Effector CD4-positive, alpha-beta T cell (primary cell): ENCODE measurements at regions not wholly inside any gene's neighbourhood (a gene's known extent, or its start where the extent isn't known, plus 50 kb on each side); places are given as distances from the start of the nearest gene placed in this dataset.

ENCODE experiments used
- DNase-seq: peaks from one replicate; pipeline ENCODE4 v3.0.0-alpha.2; 2020

DNA sequence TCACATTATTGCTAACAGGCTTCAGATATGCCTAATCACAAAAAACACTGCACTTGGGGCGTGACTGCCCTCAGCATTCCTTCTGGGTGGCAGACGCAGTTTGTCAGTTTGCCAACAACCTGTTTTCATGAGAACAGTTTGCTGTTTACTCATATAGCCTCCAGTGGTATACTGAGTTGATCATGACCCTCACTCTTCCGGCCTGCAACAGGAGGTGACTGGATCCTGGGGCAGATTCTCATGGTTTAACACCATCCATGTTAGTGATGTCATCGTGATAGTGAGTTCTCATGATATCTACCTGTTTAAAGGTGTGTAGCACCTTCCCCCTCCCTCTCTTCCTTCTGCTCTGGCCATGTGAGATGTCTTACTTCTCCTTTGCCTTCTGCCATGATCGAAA lies 555.2 kb downstream of the PLPP3 start:
- no peak for DNase-seq

- no peak for DNase-seq
These were observed 559.4 kb downstream of the PLPP3 start for GRCh38 chr1:56019922-56020321.

DNA sequence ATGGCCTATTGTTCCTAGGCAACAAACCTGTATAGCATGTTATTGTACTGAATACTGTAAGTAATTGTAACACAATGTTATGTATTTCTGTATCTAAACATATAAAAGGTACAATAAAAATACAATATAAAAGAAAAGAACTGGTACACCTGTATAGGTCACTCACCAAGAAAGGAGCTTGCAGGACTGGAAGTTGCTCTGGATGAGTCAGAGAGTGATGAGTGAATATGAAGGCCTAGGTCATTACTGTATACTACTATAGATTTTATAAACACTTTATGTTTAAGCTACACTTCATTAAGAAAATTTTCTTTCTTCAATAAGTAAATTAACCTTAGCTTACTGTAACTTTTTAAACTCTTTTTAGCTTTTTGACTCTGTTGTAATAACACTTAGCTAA lies 559.9 kb downstream of the PLPP3 start:
- DNase-seq = no peak

- DNase-seq = no peak
These were observed 562.0 kb downstream of the PLPP3 start for GRCh38 chr1:56017336-56017735.

GRCh38 chr1:56003846-56004245 lies 575.5 kb downstream of the PLPP3 start:
- DNase-seq = no peak

DNA sequence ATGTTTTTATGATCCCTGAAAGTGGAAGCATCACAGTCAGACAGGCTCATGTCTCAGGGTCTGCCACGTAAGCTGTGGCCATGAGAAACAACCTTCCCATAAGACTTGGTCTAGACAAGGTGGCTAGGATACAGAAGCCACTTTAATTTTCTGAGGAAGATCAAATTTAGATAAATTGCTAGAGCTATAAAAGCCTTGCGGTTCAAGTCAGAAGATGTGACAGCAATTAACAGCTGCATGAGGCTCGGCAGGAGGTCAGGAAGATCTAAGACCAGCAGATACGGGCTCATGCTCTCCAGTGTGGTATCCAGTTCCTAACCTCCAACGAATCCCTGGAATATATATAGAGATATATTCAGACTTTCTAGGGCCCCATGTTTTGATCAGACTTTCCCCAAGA lies 577.1 kb downstream of the PLPP3 start:
- DNase-seq = no peak

DNA sequence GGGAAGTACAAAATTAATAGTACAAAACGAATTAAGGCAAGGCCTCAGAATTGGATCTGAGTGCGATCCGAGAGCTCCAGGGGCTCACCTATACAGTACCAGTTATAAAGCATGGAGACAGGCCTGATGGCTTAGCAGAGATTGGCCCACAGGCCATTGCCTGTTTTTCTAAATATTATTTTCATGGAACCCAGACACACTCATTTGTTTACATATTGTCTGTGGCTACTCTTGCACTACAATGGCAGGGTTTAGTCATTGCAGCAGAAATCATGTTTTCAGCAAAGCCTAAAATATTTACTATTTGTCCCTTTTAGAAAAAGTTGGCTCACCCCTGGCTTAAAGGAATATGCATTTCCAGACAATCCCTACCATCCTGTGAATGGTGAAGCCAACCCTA lies 578.9 kb downstream of the PLPP3 start:
- no peak for DNase-seq

DNA sequence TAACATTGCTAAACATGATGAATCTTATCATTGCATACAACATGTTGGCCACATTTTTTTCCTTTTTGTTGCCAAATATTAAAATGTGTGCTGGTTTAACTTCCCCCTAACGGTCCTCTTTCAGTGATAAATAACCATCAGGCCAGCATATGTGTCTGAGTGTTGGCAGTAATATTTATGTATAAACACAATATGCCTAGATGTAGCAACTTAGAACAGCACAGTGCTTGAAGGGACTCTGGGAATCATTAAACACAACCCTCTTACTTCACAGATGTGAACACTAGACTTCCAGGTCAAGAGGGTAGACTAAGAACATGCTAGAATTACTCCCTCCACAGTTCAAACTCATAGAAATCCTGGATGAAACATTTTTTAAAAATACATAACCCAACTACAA lies 581.8 kb downstream of the PLPP3 start:
- DNase-seq = no peak

GRCh38 chr1:55993646-55994318 lies 585.6 kb downstream of the PLPP3 start:
- no peak for DNase-seq

DNA sequence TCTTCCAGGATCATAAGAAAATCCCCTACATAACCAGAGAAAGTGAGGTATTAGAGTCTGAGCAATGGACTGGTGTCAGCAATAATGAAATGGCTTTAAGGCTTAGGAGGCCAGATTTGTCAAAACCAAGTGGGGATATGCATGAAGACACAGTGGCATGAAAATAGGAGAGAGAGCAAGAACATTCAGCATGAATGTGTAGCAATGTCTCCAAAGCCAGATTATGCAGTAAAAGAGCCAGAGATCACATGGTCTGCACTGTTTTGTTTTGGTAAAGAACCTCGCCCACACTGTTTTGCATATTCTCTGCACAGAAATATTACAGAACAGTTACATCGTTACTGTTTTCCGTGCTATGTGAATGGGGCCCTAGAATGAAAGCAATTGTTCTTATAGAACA lies 589.4 kb downstream of the PLPP3 start:
- no peak for DNase-seq

- no peak for DNase-seq
These were observed 590.4 kb downstream of the PLPP3 start for GRCh38 chr1:55988963-55989452.

DNA sequence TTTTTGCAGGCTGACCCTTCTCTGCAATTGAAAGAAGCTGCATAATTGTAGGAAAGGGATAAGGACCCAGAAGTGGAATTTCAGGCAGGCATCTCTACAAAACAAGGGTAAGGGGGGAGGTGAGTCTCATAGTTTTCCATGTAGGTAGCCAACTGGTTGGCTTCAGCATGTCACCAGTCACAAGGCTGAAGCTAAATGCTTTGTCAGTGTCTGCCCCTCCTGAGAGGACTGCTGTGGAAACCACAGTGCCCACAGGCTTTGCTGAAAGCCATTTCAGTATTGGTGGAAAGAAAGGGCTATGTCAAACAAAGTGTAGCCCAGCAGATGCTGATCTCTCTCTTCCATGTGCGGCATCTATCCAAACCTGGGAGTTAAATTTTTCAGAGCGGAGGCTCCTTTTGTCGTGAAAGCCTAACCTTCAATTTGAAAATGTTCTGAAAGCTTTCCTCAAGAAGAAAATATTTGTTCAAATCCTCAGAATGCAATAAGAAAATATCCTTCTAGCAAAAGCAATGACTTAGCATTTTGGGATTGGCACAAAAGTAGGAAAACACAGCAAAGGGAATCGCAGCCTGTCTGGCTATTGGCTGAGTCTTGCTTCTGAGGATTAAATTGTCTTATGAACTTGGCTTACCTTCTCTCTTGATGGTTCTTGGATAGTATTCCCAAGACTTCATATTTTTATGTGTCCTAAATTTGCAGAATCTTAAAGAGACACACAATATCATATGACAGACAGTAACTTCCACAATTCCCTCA lies 591.7 kb downstream of the PLPP3 start:
- DNase-seq = no peak

GRCh38 chr1:55986003-55986402 lies 593.4 kb downstream of the PLPP3 start:
- no peak for DNase-seq

DNA sequence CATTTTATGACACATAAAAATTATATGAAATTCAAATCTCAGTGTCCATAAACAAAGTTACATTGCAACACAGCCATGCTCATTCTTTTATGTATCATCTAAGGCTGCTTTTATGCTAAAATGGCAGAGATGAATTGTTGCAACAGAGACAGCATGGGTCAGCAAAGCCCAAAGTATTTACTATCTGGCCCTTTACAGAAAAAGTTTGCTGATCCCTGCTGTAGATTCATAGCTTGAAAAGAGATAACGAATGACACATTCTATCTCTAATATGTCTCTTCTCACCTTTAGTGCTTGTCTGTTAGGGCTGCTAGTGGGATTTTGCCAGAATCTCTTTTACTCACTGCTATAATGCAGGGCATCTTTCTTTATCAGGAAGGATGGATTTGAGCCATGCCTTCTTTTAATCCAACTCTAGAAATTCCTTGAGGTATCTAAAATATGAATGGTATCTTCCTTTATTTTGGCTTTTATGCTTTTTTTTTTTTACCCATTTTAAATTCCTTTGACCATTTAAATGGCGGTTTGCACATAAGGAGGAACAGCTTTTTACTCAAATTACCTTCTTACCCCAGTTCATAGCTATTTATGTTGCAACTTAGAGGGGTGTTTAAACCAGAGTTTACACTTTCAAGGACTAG lies 598.2 kb downstream of the PLPP3 start:
- DNase-seq = no peak

DNA sequence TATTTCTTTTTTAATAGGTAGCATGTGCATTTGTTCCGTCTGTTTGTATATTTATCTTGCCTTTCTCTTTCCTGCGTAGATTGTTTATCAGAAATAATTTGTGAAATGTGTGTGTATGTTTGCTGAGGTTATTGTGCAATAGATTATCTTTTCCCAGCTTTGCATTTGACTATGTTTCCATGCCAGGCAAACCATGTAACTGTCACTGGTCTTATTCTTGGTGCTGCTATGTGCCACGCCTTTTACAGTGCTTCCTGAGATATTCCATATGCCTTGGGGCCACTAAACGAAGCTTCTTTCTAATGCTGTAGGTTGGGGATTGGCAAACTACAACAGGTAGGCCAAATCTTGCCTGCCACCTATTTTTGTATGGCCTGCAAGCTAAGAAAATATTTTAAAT lies 598.8 kb downstream of the PLPP3 start:
- no peak for DNase-seq

- no peak for DNase-seq
These were observed 604.5 kb downstream of the PLPP3 start for GRCh38 chr1:55974714-55975441.

- DNase-seq = no peak
These were observed 608.7 kb downstream of the PLPP3 start for GRCh38 chr1:55970526-55971110.

GRCh38 chr1:55969322-55969721 lies 610.0 kb downstream of the PLPP3 start:
- no peak for DNase-seq

DNA sequence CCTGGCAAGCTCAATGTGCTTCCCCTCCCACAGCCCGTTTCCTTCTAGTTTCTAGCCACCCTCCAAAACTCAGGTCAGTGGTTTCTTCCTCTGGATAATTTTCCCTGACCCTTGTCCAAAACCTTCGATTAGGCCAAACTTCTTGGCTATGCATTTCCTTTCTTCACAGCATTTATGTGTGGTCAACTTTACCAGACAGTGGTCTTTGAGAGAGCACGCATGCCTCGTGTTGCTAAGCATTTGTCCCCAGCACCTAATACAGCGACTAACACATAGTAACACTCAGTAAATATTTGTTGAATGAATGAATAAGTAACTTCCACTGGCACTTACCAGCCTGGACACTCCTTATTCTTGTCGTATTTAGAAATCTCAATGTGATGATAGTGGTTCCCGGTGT lies 610.7 kb downstream of the PLPP3 start:
- DNase-seq = no peak

DNA sequence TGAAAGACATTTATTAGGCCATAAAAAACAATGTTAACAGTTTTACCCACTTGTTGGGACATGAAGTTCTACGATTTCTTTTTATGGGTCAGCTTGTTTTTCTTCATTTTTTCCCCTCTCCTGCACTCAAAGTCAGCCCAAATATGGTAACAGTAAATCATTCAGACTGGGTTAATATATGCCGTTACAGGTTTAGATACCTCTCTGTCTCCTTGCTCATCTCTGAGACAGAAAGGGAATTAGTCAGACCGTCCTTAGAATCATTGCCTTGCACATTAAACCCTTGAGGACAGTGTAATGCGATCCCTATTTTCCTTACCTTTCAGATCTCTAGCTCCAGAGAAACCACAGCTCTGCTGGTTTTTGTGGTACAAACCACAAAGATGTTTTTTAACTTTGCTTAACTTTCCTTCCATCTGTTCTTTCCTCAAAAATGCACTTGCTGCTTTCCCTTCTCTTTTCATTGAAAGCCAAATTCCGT lies 613.3 kb downstream of the PLPP3 start:
- no peak for DNase-seq

DNA sequence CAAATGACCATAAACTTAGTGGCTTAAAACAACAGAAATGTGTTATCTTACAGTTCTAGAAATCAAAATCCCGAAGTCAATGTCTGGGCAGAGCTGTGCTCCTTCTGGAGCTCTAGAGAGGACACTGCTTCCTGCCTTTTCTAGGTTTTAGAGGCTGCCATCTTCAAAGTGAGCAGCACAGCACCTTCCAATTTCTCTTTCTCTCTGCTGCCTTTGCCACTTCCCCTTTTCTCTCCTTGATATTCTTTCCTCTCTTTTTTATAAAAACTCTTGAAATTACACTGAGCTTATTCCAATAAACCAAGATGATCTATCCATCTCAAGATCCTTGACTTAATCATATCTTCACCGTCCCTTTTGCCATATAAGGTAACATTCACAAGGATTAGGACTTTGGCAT lies 616.9 kb downstream of the PLPP3 start:
- DNase-seq = no peak

DNA sequence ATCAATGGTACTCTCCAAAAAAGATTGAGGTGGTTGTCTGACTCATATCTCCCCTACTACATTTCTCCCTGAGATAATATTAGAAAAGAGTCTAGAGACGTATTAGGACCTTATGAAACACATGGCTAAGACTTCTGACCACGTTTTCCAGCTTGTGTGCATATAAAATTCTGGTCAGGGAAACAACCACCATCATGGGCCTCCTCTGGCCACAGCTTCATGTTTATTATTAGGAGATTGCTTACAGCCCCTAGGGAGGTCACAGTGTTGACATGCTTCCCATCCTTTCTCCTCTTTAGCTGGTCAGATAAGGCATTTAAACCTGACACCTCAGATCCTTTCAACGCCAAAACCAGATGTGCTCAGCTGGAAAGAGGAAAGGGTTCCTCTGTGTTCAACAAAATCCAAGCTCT lies 620.2 kb downstream of the PLPP3 start:
- DNase-seq = no peak

DNA sequence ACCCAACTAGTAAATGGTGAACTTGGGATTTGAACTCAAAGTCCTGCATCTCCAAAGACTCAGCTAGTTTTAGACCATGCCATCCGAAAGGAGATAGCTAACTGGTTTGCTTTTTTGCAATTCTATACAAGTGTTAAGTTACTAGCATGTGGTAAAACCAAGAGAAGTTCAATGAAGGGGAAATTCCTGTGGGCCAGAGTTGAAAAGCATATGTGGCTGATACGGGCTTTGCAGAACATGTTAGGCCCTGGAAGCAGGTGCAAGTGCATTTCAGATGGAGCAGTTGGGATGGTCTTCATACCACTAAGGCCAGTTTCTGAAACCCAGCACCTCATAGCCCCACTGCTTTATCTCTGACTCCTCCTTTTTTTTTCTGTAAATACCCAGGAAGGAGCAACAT lies 620.9 kb downstream of the PLPP3 start:
- DNase-seq = no peak
